Left lung (tissue), 4 donors: ENCODE measurements at regions not wholly inside any gene's neighbourhood (a gene's known extent, or its start where the extent isn't known, plus 50 kb on each side); places are given as distances from the start of the nearest gene placed in this dataset.
A peak's percentile ranks its signal among the peaks of the same experiment; 100 is the strongest.
"Not testable (repeated sequence)": the region's sequence is repeated elsewhere in the genome, so short reads cannot be mapped to it uniquely, and the experiment has no call there.

Experiments used
- ATAC-seq: fragments of 200-7000 bp; cut with Tn5 transposase; one replicate; pipeline ENCODE4 v1.9.1; 2020; ENCODE audit warnings: moderate library complexity
- DNase-seq, 4 donors: peaks; one replicate each; pipeline ENCODE4 v3.0.0-alpha.2; 2013 to 2020
- H3K27ac ChIP-seq, 2 donors: fragments of 200-600 bp; sonication (generic) in 1 of 2; one replicate each; pipeline versions ENCODE4 v1.5.0 to v1.8.0; 2020 to 2021
- H3K27me3 ChIP-seq, 2 donors: fragments of 200-600 bp; sonication (generic) in 1 of 2; one replicate each; pipeline versions ENCODE4 v1.5.0 to v1.8.0; 2020 to 2021
- H3K36me3 ChIP-seq, 2 donors: fragments of 200-600 bp; sonication (generic) in 1 of 2; one replicate each; pipeline versions ENCODE4 v1.5.0 to v1.8.0; 2020 to 2021
- H3K4me1 ChIP-seq, 2 donors: fragments of 200-600 bp; one replicate each; pipeline ENCODE4 v1.8.0; 2021
- H3K4me3 ChIP-seq, 2 donors: fragments of 200-600 bp; sonication (generic) in 1 of 2; one replicate each; pipeline versions ENCODE4 v1.5.0 to v1.8.0; 2020 to 2021; ENCODE audit warnings: mild to moderate bottlenecking in 1 of 2
- H3K9me3 ChIP-seq, 2 donors: fragments of 200-600 bp; sonication (generic) in 1 of 2; one replicate each; pipeline versions ENCODE4 v1.5.0 to v1.8.0; 2020 to 2021
- CTCF ChIP-seq, 2 donors: fragments of 200-600 bp; sonication (generic) in 1 of 2; IDR thresholded peaks; one replicate each; pipeline versions ENCODE4 v1.5.0 to v1.8.0; 2021; ENCODE audit warnings: antibody characterized with exemption in 2 of 2
- intact Hi-C, 2 donors: fragments of 100-400 bp; cut with DNase I; formaldehyde crosslinking; loops; one replicate each; pipeline versions ENCODE4 v1.11.2 to v1.14.2; 2022
- donor health status: DM: no; HTN: yes; CAD: no.
- donor health status: DM: no; HTN: no; CAD: no.

DNA sequence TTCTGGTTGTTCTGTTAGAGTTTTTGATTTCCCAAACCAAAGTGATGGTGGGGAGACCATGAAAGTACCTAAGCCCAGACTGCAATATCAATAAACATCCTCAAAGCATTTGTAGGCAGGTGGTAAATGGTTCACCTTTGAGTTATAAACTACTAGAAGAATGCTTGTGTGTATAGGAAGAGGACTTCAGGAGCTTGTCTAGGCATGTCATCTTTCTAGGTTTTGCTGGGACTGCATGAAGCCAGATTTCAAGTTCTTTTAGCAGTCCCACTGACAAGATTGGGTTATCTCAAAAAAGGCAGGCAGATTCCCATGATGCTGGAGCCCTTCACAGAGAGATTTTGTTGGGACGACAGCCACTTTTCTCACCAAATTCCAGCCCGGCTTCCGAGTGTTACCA, 135.3 kb downstream of the KCNE4 start:
- H3K27ac ChIP-seq = no peak overlapping the region
- no peak for ATAC-seq
- intact Hi-C loops = no loop called here
- no peak overlapping the region for H3K4me3 ChIP-seq
- no peaks in the 10 kb centered on the region for H3K4me1 ChIP-seq
- H3K27me3 ChIP-seq = no peaks in the 10 kb centered on the region
- no peak for DNase-seq
- no peaks in the 10 kb centered on the region for H3K36me3 ChIP-seq
- TF ChIP-seq CTCF (IDR thresholded peaks at IDR 0.05) = no peak
- no peaks in the 10 kb centered on the region for H3K9me3 ChIP-seq

GRCh38 chr2:223190561-223191206, 138.7 kb downstream of the KCNE4 start:
- H3K4me3 ChIP-seq, H3K9me3 ChIP-seq, H3K4me1 ChIP-seq, H3K27me3 ChIP-seq, H3K27ac ChIP-seq, intact Hi-C loops, H3K36me3 ChIP-seq, ATAC-seq: not testable (repeated sequence)
- DNase-seq = peak in 1 of 4 donors; percentile 9

DNA sequence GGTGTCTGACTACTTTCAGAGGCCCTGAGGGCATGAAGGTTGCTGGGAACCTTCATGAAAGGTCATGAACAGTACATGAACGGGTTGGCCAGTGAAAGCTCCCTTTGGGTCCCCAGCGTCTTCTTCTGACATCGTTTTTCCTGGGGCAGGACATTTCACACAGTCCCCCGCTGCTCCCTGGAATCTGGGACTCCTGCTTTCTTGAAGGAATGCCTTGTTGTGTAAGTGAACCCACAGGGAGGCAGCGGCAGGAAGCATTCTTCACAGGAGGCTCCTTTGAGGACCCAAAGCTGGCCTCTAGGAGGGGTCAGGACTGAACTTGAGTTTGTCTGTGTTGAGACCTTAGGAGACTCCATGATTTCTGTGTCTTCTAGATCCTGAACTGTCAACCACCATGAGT, 144.3 kb downstream of the KCNE4 start:
- Histone ChIP-seq H3K36me3 (no peaks in the 10 kb centered on the region), H3K4me3 (no peak overlapping the region), H3K27ac (no peak overlapping the region), H3K4me1 (no peaks in the 10 kb centered on the region), H3K27me3 (no peaks in the 10 kb centered on the region), H3K9me3 (no peaks in the 10 kb centered on the region)
- ATAC-seq = no peak
- TF ChIP-seq CTCF (IDR thresholded peaks at IDR 0.05) = no peak
- no peak for DNase-seq
- intact Hi-C loops = no loop called here

GRCh38 chr2:223197046-223197445, 145.1 kb downstream of the KCNE4 start:
- H3K27me3 ChIP-seq = no peaks in the 10 kb centered on the region
- H3K9me3 ChIP-seq = no peaks in the 10 kb centered on the region
- no peak overlapping the region for H3K27ac ChIP-seq
- intact Hi-C loops = no loop called here
- no peaks in the 10 kb centered on the region for H3K36me3 ChIP-seq
- ATAC-seq (no peak), DNase-seq (no peak)
- no peak overlapping the region for H3K4me3 ChIP-seq
- no peaks in the 10 kb centered on the region for H3K4me1 ChIP-seq
- TF ChIP-seq CTCF (IDR thresholded peaks at IDR 0.05) = no peak

DNA sequence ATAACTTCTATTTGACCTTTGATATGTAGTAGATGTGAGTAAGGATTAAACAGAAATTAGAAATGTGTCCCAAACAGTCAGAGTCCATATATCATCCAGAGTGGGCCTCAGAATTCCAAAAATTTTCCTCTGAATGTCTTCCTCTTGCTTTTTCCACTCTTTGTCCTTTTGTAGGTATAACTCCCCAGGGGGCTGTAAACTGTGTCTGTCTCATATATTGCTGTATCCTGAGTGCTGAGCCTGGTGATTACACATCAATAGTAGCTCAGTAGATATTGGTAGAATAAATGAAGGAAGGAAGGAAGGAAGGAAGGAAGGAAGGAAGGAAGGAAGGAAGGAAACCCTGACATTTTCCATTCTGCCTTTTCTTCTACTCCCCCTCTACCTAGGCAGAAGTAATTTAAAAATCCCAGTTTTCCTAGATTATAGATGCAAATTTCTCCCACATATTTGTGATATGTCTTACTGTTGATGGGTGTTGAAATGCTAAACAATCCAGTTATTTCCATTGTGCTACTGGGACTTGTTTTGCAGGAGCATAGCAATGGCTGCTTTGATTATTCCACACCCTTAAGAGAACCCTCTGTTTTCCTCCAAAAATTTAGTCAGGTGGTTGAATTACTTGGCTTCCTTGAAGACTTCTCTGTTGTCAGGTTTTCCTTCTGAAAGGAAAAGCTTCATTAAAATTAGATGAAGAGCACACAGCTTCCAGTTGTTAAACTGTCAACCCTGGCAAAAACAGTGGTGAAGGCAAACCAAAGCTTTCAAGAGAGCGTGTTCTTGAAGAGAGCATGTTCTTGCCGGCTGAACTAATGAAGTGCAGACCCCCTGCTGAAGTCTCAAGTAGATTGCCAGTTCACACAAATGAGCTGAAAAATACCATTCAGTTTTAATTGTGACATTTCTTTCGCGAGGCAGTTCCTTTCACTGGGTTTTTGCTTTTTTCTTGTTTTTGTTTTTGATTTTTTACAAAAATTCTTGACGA, 147.8 kb downstream of the KCNE4 start:
- Histone ChIP-seq H3K36me3 (no peaks in the 10 kb centered on the region), H3K27me3 (no peaks in the 10 kb centered on the region), H3K9me3 (no peaks in the 10 kb centered on the region), H3K4me3 (no peak overlapping the region), H3K4me1 (no peaks in the 10 kb centered on the region), H3K27ac (no peak overlapping the region)
- intact Hi-C loops = no loop called here
- no peak for TF ChIP-seq CTCF (IDR thresholded peaks at IDR 0.05)
- no peak for DNase-seq
- ATAC-seq = no peak
